H1 (cell line): ENCODE measurements at regions not wholly inside any gene's neighbourhood (a gene's known extent, or its start where the extent isn't known, plus 50 kb on each side); places are given as distances from the start of the nearest gene placed in this dataset.

ENCODE experiments used
- NANOG ChIP-seq: IDR thresholded peaks from 2 replicates; pipeline ENCODE4 v1.6.1; 2011; ENCODE audit warnings: low read length, low read depth, mild to moderate bottlenecking, inconsistent platforms; ENCODE audit not compliant: insufficient read depth, poor library complexity, severe bottlenecking
- USF2 ChIP-seq: IDR thresholded peaks from 2 replicates; pipeline ENCODE4 v1.6.1; 2011; ENCODE audit warnings: low read length, improper control_type of control experiment

- no peak for TF ChIP-seq USF2
- TF ChIP-seq NANOG = no peak
Measured at GRCh38 chr5:142515036-142515435, 170.9 kb downstream of the FGF1 start (continued).
